Renal cortical epithelial cell (primary cell): ENCODE measurements at regions not wholly inside any gene's neighbourhood (a gene's known extent, or its start where the extent isn't known, plus 50 kb on each side); places are given as distances from the start of the nearest gene placed in this dataset.
"Not testable (repeated sequence)": the region's sequence is repeated elsewhere in the genome, so short reads cannot be mapped to it uniquely, and the experiment has no call there.

Source experiments
- DNase-seq: peaks from one replicate; pipeline ENCODE4 v3.0.0-alpha.2; 2011; ENCODE audit warnings: low read depth

GRCh38 chr1:80534606-80535360, 1266.0 kb upstream of the ADGRL2 start:
- DNase-seq, result peak; percentile 82

GRCh38 chr1:80533775-80534334, 1266.9 kb upstream of the ADGRL2 start:
- no peak for DNase-seq

- DNase-seq, result peak; percentile 79
Measured at GRCh38 chr1:80533093-80533492, 1267.6 kb upstream of the ADGRL2 start.

- DNase-seq, result peak; percentile 76
Measured at GRCh38 chr1:80531182-80531581, 1269.6 kb upstream of the ADGRL2 start.

- DNase-seq, result no peak
Measured at GRCh38 chr1:80529546-80529945, 1271.2 kb upstream of the ADGRL2 start.

GRCh38 chr1:80523861-80524260, 1276.9 kb upstream of the ADGRL2 start:
- no peak for DNase-seq

- not testable (repeated sequence) for DNase-seq
Measured at GRCh38 chr1:80523071-80523470, 1277.7 kb upstream of the ADGRL2 start.

- DNase-seq, result no peak
Measured at GRCh38 chr1:80520949-80521348, 1279.8 kb upstream of the ADGRL2 start.

GRCh38 chr1:80517062-80517461, 1283.7 kb upstream of the ADGRL2 start:
- DNase-seq, result no peak

GRCh38 chr1:80509965-80510522, 1290.7 kb upstream of the ADGRL2 start:
- DNase-seq, result peak; percentile 41

- no peak for DNase-seq
Measured at GRCh38 chr1:80506216-80506615, 1294.5 kb upstream of the ADGRL2 start.

GRCh38 chr1:80498673-80499072, 1302.1 kb upstream of the ADGRL2 start:
- DNase-seq, result peak; percentile 13

- DNase-seq, result no peak
Measured at GRCh38 chr1:80495806-80496205, 1304.9 kb upstream of the ADGRL2 start.

- DNase-seq, result no peak
Measured at GRCh38 chr1:80472145-80472544, 1328.6 kb upstream of the ADGRL2 start.

- no peak for DNase-seq
Measured at GRCh38 chr1:80468356-80468755, 1332.4 kb upstream of the ADGRL2 start.

GRCh38 chr1:80462006-80462405, 1338.7 kb upstream of the ADGRL2 start:
- no peak for DNase-seq

GRCh38 chr1:80457409-80457808, 1343.3 kb upstream of the ADGRL2 start:
- no peak for DNase-seq

- DNase-seq, result no peak
Measured at GRCh38 chr1:80453775-80454174, 1347.0 kb upstream of the ADGRL2 start.

GRCh38 chr1:80450711-80451110, 1350.0 kb upstream of the ADGRL2 start:
- DNase-seq, result no peak

GRCh38 chr1:80448081-80448480, 1352.7 kb upstream of the ADGRL2 start:
- DNase-seq, result no peak

- DNase-seq, result no peak
Measured at GRCh38 chr1:80447526-80447925, 1353.2 kb upstream of the ADGRL2 start.

GRCh38 chr1:80445033-80445432, 1355.7 kb upstream of the ADGRL2 start:
- DNase-seq, result peak; percentile 68

- no peak for DNase-seq
Measured at GRCh38 chr1:80444171-80444570, 1356.6 kb upstream of the ADGRL2 start.
